HG03575 (cell line): ENCODE measurements at regions not wholly inside any gene's neighbourhood (a gene's known extent, or its start where the extent isn't known, plus 50 kb on each side); places are given as distances from the start of the nearest gene placed in this dataset.

ENCODE experiments used
- ATAC-seq: cut with Tn5 transposase; IDR thresholded peaks from one replicate; pipeline ENCODE4 v1.9.1; 2021; ENCODE audit not compliant: unreplicated experiment, insufficient number of reproducible peaks, low FRiP score; ENCODE audit errors: extremely low read depth

GRCh38 chr15:95910643-95911212, 419.8 kb upstream of the NR2F2 start:
- ATAC-seq: no peak

GRCh38 chr15:95911570-95912279, 418.8 kb upstream of the NR2F2 start:
- no peak for ATAC-seq

- no peak for ATAC-seq
Measured at GRCh38 chr15:95912280-95912625, 418.2 kb upstream of the NR2F2 start.

- no peak for ATAC-seq
Measured at GRCh38 chr15:95912728-95913127, 417.8 kb upstream of the NR2F2 start.

GRCh38 chr15:95916568-95916967, 413.9 kb upstream of the NR2F2 start:
- no peak for ATAC-seq

DNA sequence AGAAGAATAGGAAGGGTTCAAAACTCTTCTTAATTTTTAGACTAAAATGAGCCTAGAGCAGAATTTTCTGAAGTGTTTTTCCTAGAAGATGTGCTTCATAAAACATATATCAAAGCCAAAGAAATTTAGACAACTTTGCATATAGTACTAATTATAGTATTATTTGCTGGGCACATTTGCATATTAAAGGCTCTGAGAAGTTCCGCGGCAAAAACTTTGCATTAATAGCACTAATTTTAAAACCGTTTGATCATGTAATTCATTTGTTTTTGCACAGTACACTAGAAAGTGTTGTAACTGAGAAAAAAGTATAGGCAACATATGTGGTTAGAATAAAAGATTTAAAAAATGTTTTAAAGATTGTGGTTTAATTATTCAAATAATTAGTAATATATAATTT, 412.0 kb upstream of the NR2F2 start:
- ATAC-seq: no peak

- no peak for ATAC-seq
Measured at GRCh38 chr15:95919460-95919859, 411.0 kb upstream of the NR2F2 start.

- no peak for ATAC-seq
Measured at GRCh38 chr15:95921404-95921803, 409.1 kb upstream of the NR2F2 start.

DNA sequence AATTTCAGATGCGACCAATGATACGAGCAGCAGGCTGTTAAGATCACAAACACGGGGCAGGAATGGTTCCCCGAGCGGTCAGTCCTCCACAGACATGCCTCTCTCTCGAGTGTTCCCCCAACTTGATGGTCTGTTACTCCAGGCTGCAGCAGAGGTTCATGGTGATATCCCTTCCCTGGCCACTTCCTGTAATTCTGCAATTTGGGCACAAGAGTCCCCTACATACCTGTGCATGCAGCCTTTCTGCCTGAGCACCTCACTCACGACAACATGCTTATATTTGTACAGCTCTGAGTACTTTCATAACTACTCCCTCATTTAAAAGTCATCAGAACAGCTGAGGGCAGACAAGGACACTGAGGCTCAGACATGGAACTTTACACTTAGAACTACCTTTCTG, 408.1 kb upstream of the NR2F2 start:
- ATAC-seq: no peak

- no peak for ATAC-seq
Measured at GRCh38 chr15:95923792-95924191, 406.7 kb upstream of the NR2F2 start.

- no peak for ATAC-seq
Measured at GRCh38 chr15:95928822-95929221, 401.7 kb upstream of the NR2F2 start.

- ATAC-seq: no peak
Measured at GRCh38 chr15:95929232-95929846, 401.2 kb upstream of the NR2F2 start.

- no peak for ATAC-seq
Measured at GRCh38 chr15:95930659-95931375, 399.7 kb upstream of the NR2F2 start.

- no peak for ATAC-seq
Measured at GRCh38 chr15:95931619-95932018, 398.9 kb upstream of the NR2F2 start.

GRCh38 chr15:95932141-95932540, 398.4 kb upstream of the NR2F2 start:
- ATAC-seq: no peak

DNA sequence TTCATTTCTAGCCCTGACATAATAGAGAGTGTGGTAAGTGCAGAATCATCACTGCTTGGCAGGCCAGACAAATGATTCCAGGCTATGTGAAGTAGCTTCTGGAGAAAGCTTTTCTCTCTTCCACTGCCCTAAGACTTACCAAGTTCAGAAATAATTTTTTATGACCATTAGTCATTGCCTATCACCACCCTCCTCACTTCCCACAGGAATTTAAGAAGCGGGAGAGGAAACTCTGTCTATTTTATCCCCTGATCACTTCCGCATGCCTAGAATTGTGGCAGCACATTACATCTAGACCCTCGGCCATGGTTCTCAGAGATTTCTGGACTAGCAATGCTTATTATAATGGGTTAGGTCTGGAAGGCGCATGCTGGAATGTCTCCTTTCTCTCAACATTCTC, 397.8 kb upstream of the NR2F2 start:
- no peak for ATAC-seq

DNA sequence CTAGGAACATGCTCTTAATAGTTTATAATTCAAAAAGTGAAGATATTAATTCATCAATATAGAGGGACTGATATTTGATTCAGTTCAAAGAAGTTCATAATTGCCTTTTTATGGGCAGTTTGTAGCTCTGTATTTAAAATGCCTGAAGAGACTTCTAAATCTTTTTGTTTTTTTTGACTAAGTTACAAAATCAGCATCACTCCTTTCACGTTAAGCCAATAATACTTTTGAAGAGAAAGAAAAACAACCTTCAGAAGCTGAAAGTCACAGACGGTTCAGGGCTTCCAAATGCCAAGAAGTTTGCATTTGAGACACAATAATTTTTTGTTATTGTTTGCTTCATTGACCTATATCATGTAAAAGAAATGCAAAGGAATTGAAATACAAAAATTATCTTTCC, 394.6 kb upstream of the NR2F2 start:
- ATAC-seq: no peak

GRCh38 chr15:95937128-95937528, 393.4 kb upstream of the NR2F2 start:
- ATAC-seq: no peak

- ATAC-seq: no peak
Measured at GRCh38 chr15:95940431-95940985, 390.0 kb upstream of the NR2F2 start.

DNA sequence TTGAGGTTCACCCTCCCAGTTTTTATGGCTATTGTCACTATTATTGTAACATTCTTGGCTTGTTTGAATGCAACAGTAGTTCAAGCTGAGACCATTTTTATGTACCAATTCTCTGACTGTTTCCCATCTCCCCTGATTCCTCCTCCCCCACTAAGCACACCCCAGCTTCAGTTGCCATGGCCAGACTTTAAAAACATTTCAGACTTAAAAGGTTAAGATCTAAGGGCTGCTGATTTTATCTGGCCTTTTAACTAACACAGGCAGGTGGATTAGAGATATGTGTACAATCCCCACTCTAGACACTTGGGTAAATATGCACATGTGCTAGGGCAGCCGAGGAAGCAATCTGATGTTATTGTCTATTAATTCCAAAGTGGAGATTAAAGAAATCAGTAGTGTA, 386.3 kb upstream of the NR2F2 start:
- no peak for ATAC-seq
